Activated naive CD4-positive, alpha-beta T cell treated with anti-CD3 and anti-CD28 coated beads, Interleukin-2, amount 50 U/mL, for 72 hours (primary cell): ENCODE measurements at regions not wholly inside any gene's neighbourhood (a gene's known extent, or its start where the extent isn't known, plus 50 kb on each side); places are given as distances from the start of the nearest gene placed in this dataset.

ENCODE experiments used
- ATAC-seq, 2 donors: fragments of 150-1000 bp; cut with Tn5 transposase; 2 replicates each; pipeline ENCODE4 v1.10.0; 2021; ENCODE audit warnings: mild to moderate bottlenecking in 2 of 2, moderate library complexity in 2 of 2
- DNase-seq, 2 donors: peaks; one replicate each; pipeline ENCODE4 v3.0.0; 2021 to 2022; ENCODE audit warnings: low spot score in 2 of 2
- H3K27ac Mint-ChIP-seq, 2 donors: one replicate each; pipeline ENCODE4 v1.8.0; 2022; ENCODE audit warnings: mild to moderate bottlenecking in 2 of 2, mixed read lengths in 2 of 2
- H3K36me3 Mint-ChIP-seq, 2 donors: one replicate each; pipeline ENCODE4 v1.8.0; 2022; ENCODE audit warnings: mixed read lengths in 2 of 2
- H3K9me3 Mint-ChIP-seq, 2 donors: one replicate each; pipeline ENCODE4 v1.8.0; 2022; ENCODE audit warnings: mixed read lengths in 2 of 2

DNA sequence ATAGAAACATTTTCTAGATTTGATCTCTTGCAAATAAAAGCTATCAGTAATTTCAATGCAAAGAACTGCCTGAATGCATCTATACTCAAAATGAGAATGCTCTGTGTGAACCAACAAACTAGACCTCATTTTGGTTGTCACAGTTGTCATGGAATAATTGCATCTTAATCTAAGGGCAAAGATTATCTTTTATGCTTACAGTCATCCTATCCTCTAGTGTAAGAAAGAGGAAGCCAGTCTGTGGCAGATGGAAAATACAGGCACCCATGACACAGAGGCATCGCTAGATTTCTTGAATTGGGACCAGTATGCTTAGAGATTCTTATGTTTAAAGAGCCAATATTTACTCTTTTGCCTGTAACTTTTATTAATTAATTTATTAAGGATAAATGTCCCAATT, 95.0 kb downstream of the MACIR start:
- H3K36me3 Mint-ChIP-seq: no peaks in the 10 kb centered on the region
- peak in 1 of 2 donors; percentile 45 for ATAC-seq
- no peak overlapping the region for H3K27ac Mint-ChIP-seq
- no peaks in the 10 kb centered on the region for H3K9me3 Mint-ChIP-seq
- no peak for DNase-seq

DNA sequence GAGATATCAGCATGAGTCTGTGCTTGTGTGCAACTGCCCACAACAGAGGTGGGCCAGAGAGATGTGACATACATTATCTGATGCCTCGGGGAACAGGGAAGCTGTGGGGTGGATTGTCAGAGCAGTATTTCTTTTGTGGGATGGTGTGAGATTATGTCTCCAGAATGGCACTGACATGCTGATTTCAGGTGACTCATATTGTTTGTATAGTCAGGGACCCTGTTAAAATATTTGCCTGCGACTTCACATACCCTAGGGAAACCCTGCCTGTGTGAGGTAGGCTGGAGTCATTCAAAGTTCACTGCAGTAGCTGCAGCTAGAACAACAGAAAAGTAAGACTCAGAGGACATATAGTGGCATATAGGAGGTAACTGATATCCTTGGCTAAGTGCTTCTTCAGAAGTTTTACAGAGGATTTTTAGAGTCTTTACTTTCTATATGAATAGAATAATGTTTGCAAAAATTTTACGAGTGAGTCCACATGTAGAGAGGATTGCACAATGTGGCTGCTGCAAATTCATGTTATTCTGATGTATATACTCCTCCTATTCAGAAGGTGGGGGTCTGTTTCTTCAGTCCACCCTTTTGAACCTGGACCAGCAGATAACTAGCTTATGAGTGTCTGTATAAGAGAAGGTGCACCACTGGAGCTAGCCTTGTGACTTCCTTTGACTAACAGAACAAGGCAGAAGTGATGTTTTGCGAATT, 89.3 kb downstream of the MACIR start:
- Mint-ChIP-seq H3K9me3 (no peaks in the 10 kb centered on the region), H3K36me3 (no peaks in the 10 kb centered on the region), H3K27ac (no peak overlapping the region)
- no peak for ATAC-seq
- DNase-seq: no peak

DNA sequence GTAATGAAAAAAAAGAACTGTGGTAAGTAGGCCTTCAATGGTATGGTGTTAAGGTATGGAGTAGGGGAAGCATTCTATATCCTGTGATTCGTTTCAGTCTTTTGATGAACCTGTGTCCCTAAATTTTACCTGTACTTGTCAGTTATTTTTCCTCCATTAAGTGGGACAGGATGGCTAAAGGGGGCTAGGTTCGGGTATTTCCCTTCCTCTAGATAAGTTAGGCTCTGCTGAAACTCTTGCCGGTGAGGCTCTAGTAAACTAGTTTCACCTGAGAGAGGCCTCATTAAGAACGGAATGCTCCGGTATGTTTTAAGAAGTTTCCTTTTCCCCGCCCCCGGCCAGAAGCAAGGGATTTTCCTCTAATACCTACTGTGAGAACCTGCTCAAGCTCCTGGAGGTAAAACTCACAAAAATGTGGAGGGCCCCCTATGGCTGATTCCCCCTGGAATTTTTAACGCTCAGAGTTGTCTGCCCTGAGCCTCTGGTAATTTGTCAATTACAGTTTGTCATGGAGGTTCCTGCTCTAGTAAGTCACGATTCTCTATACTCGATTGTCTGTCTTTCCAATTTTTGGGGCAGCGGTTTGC, 87.7 kb downstream of the MACIR start:
- H3K27ac Mint-ChIP-seq: no peak overlapping the region
- H3K36me3 Mint-ChIP-seq: peaks cover 0 to 8% of the 10 kb centered on the region in 2 donors
- DNase-seq (no peak), ATAC-seq (no peak)
- peaks cover 0 to 4% of the 10 kb centered on the region in 2 donors for H3K9me3 Mint-ChIP-seq

DNA sequence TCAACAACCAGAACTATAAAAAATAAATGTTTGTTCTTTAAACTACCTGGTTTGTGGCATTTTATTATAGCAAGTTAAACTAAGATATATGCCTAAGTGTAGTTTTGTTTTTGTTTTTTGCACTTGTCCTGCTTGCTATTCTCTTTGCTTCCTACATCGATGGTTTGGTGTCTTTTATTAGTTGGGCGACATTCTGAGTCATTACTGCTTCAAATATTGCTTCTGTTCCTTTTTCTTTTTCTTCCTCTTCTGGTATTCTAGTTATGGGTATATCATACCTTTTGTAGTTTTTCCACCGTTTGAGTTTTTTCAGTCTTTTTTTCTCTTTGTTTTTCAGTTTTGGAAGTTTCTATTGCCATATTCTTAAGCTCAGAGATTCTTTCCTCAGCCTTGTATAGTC, 86.9 kb downstream of the MACIR start:
- Mint-ChIP-seq H3K9me3 (peaks cover 0 to 4% of the 10 kb centered on the region in 2 donors), H3K27ac (no peak overlapping the region), H3K36me3 (peaks cover 0 to 8% of the 10 kb centered on the region in 2 donors)
- DNase-seq: no peak
- no peak for ATAC-seq

DNA sequence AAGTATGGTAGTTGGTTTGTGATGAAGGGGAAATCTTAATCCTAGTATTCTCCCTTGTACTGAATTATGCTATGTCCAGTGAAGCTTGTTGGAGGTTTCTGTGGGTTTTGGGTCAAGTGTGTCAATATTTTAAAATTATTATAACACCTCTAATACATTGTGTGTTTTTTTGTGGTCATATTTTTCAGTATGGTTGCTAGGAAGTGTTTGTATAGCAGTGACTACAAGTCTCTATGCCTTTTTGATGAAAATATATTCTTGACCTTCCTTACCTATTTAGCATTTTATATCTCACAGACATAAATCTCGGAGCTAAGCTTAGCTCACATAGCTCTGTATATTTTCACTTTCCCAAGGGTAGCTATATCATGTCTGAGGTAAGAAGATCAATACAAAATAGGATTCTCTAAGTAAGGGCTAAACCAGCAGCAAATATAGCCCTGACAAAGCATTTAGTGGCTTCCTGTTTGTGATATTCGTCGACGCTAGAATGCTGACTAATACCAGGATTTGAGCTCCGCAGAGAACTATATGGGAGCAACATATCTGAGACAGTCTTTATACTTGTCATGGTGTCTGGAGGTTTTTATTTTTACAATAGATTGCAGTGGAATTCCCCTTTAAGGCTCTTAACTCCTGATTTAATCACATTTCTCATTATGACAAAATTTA, 82.3 kb downstream of the MACIR start:
- Mint-ChIP-seq H3K27ac (no peak overlapping the region), H3K9me3 (peaks cover 0 to 4% of the 10 kb centered on the region in 2 donors), H3K36me3 (peaks cover 0 to 8% of the 10 kb centered on the region in 2 donors)
- DNase-seq (no peak), ATAC-seq (peak in 1 of 2 donors; percentile 95)

DNA sequence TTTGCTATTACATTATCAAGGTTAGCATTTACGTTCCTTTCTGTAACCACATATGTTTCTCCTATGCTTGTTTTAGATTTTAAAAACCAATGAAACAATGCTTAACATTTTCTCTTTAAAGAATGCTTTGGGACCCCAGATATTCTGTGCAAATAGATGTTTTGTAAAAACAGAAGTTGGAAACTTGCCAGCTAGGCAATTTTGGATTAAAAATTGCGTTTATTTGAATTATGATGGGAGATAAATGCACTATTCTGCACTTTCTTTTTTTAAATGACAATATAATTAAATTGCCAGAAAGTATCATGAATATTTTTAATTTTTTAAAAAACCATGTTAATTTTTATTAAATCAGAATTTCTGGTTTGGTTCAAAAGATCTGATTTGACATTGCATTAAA, 81.6 kb downstream of the MACIR start:
- H3K27ac Mint-ChIP-seq: no peak overlapping the region
- peaks cover 0 to 4% of the 10 kb centered on the region in 2 donors for H3K9me3 Mint-ChIP-seq
- no peak for DNase-seq
- ATAC-seq: no peak
- peaks cover 0 to 8% of the 10 kb centered on the region in 2 donors for H3K36me3 Mint-ChIP-seq

DNA sequence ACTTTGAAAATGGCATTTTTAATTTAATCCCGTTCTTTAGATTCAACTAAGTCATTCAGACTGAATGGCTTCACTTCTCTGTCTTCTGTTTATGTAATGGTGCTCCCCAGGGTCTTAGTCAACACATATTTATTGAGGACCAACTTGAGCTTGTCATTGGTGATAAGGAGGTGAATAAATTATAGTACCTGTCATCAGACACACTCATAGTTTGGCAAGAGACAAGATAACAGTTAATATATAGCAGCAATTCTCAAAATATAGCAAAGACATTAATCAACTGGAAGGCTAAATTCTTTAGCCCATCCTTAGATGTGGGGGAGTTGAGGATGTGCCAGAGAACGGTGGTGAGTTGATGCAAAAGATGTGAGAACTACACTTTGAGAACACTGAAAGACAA, 78.4 kb downstream of the MACIR start:
- no peak for ATAC-seq
- no peak for DNase-seq
- no peaks in the 10 kb centered on the region for H3K9me3 Mint-ChIP-seq
- H3K27ac Mint-ChIP-seq: no peak overlapping the region
- H3K36me3 Mint-ChIP-seq: no peaks in the 10 kb centered on the region

DNA sequence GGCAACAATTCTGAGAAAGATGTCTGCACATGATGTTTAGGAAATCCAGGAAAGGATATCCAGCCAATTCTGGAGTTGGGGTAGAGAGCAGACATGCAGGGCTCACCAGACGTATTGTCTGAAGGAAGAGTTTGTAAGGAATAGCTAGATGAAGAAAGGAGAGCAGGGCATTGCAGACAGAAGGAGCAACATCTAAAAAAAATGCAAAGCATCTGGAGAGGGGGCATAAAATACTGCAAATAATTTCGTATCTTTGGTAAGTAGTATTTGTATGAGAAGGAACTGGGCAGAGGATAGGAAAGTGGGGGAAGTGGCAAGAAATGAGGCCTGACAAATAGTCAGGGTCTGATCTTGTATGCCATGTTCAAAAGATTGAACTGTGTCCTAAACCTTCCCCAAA, 74.8 kb downstream of the MACIR start:
- Mint-ChIP-seq H3K9me3 (no peaks in the 10 kb centered on the region), H3K27ac (no peak overlapping the region), H3K36me3 (no peaks in the 10 kb centered on the region)
- DNase-seq: no peak
- no peak for ATAC-seq

DNA sequence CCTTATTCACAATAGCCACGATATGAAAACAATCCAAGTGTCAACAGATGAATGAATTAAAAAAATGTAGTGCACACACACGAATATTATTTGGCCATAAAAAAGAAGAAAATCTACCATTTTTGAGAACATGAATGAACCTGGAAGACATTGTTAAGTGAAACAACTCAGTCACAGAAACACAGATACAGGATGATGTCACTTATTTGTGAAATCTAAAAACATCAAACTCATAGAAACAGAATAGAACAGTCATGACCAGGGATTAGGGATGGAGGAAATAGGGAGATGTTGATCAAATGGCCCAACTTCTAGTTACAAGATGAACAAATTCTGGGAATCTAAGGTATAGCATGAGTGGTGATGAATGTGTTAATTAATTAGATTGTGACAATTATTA, 72.3 kb downstream of the MACIR start:
- Mint-ChIP-seq H3K27ac (no peak overlapping the region), H3K36me3 (no peaks in the 10 kb centered on the region), H3K9me3 (no peaks in the 10 kb centered on the region)
- ATAC-seq: no peak
- DNase-seq: no peak
